ENCODE measurements at regions not wholly inside any gene's neighbourhood (a gene's known extent, or its start where the extent isn't known, plus 50 kb on each side); places are given as distances from the start of the nearest gene placed in this dataset.

- TF ChIP-seq, protein P1, sequence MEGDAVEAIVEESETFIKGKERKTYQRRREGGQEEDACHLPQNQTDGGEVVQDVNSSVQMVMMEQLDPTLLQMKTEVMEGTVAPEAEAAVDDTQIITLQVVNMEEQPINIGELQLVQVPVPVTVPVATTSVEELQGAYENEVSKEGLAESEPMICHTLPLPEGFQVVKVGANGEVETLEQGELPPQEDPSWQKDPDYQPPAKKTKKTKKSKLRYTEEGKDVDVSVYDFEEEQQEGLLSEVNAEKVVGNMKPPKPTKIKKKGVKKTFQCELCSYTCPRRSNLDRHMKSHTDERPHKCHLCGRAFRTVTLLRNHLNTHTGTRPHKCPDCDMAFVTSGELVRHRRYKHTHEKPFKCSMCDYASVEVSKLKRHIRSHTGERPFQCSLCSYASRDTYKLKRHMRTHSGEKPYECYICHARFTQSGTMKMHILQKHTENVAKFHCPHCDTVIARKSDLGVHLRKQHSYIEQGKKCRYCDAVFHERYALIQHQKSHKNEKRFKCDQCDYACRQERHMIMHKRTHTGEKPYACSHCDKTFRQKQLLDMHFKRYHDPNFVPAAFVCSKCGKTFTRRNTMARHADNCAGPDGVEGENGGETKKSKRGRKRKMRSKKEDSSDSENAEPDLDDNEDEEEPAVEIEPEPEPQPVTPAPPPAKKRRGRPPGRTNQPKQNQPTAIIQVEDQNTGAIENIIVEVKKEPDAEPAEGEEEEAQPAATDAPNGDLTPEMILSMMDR (IDR thresholded peaks at IDR 0.05) = no peak
- TF ChIP-seq POLR2AphosphoS5 (IDR thresholded peaks at IDR 0.05) (no peak), EP300 (IDR thresholded peaks at IDR 0.05; ENCODE audit: low read depth) (no peak)
Observed at GRCh38 chr6:168192195-168192900, 113.3 kb upstream of the FRMD1 start.
